ENCODE measurements at regions not wholly inside any gene's neighbourhood (a gene's known extent, or its start where the extent isn't known, plus 50 kb on each side); places are given as distances from the start of the nearest gene placed in this dataset.

GRCh38 chr3:31431321-31431720 is 101.4 kb upstream of the STT3B start:
- peaks cover 30% of the 10 kb centered on the region for H3K9me3 Mint-ChIP-seq
- no peaks in the 10 kb centered on the region for H3K27me3 Mint-ChIP-seq (ENCODE audit: low read depth)
- TF ChIP-seq, protein P1, sequence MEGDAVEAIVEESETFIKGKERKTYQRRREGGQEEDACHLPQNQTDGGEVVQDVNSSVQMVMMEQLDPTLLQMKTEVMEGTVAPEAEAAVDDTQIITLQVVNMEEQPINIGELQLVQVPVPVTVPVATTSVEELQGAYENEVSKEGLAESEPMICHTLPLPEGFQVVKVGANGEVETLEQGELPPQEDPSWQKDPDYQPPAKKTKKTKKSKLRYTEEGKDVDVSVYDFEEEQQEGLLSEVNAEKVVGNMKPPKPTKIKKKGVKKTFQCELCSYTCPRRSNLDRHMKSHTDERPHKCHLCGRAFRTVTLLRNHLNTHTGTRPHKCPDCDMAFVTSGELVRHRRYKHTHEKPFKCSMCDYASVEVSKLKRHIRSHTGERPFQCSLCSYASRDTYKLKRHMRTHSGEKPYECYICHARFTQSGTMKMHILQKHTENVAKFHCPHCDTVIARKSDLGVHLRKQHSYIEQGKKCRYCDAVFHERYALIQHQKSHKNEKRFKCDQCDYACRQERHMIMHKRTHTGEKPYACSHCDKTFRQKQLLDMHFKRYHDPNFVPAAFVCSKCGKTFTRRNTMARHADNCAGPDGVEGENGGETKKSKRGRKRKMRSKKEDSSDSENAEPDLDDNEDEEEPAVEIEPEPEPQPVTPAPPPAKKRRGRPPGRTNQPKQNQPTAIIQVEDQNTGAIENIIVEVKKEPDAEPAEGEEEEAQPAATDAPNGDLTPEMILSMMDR (IDR thresholded peaks at IDR 0.05; ENCODE audit: unreplicated experiment), result no peak
- no peak overlapping the region for H3K4me3 Mint-ChIP-seq
- DNase-seq (ENCODE audit: low spot score in 2 of 2, unreplicated experiment in 2 of 2), result no peak
- no peak overlapping the region for H3K27ac Mint-ChIP-seq
- peaks cover 5% of the 10 kb centered on the region for H3K36me3 Mint-ChIP-seq
- no peaks in the 10 kb centered on the region for H3K4me1 Mint-ChIP-seq

DNA sequence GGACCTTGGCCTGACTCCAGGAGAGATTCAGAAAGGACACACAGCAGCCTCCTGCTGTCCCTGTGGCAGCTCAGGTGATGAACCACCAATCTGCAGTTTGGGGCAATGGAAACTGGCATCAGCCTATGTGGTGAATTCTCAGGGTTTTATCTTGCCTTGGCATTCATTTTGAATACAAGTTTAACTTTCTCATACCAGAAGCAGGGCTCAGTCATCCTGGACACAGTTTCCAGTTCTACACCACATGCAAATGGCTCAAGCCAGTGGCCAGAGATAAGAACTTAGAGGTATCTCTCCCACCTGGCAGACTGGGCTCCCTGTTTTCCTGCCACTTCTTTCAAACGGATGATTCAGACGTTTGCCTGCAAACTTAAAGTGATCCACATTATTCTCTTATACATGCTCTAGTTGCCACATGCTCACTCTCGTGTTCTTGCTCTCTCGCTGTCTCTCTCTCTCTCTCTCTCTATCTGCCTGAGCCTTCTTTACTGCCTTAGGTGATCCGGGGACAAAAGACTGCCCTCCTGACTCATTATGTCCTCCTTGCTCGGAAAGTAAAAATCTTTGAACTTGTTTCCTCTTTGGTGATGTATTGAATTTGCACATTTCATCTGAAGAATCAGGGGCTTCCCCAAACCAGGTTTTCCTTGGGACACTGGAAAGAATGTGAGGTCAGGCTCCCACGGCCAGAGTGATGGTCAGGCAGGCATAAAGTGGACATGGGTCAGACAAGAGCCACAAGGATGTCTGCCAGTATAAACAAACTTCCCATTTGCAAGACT is 99.6 kb upstream of the STT3B start:
- DNase-seq (ENCODE audit: low spot score in 2 of 2, unreplicated experiment in 2 of 2), result no peak
- Mint-ChIP-seq H3K9me3 (peaks cover 36% of the 10 kb centered on the region), H3K27me3 (ENCODE audit: low read depth) (no peaks in the 10 kb centered on the region), H3K4me1 (no peaks in the 10 kb centered on the region), H3K36me3 (peaks cover 9% of the 10 kb centered on the region), H3K27ac (no peak overlapping the region), H3K4me3 (no peak overlapping the region)
- TF ChIP-seq, protein P1 (IDR thresholded peaks at IDR 0.05; ENCODE audit: unreplicated experiment), result no peak

DNA sequence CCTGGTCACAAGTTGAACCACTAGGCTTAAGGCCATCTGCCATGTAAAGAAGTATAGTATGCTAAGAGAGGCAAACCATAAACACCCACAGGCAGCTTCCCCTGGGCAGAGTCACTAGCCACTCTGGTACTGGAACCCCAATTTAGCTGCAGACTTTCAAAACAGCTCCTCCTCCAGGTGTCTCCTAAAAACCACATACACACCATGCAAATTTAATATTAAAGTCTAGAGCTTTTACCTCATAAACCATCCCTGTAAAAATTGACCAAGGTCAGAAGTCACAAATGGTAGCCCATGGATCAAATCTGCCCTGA is 99.1 kb upstream of the STT3B start:
- peaks cover 35% of the 10 kb centered on the region for H3K9me3 Mint-ChIP-seq
- H3K4me1 Mint-ChIP-seq, result no peaks in the 10 kb centered on the region
- H3K27me3 Mint-ChIP-seq (ENCODE audit: low read depth), result no peaks in the 10 kb centered on the region
- TF ChIP-seq, protein P1 (IDR thresholded peaks at IDR 0.05; ENCODE audit: unreplicated experiment), result no peak
- H3K36me3 Mint-ChIP-seq, result peaks cover 10% of the 10 kb centered on the region
- H3K4me3 Mint-ChIP-seq, result no peak overlapping the region
- no peak for DNase-seq (ENCODE audit: low spot score in 2 of 2, unreplicated experiment in 2 of 2)
- H3K27ac Mint-ChIP-seq, result no peak overlapping the region

GRCh38 chr3:31434819-31435218 is 97.9 kb upstream of the STT3B start:
- Mint-ChIP-seq H3K4me3 (no peak overlapping the region), H3K4me1 (peaks cover 7% of the 10 kb centered on the region), H3K27ac (no peak overlapping the region), H3K27me3 (ENCODE audit: low read depth) (no peaks in the 10 kb centered on the region), H3K36me3 (peaks cover 10% of the 10 kb centered on the region), H3K9me3 (peaks cover 27% of the 10 kb centered on the region)
- TF ChIP-seq, protein P1 (IDR thresholded peaks at IDR 0.05; ENCODE audit: unreplicated experiment), result no peak
- DNase-seq (ENCODE audit: low spot score in 2 of 2, unreplicated experiment in 2 of 2), result no peak

- H3K4me1 Mint-ChIP-seq, result peaks cover 19% of the 10 kb centered on the region
- no peak for DNase-seq (ENCODE audit: low spot score in 2 of 2, unreplicated experiment in 2 of 2)
- peaks cover 10% of the 10 kb centered on the region for H3K36me3 Mint-ChIP-seq
- no peak overlapping the region for H3K4me3 Mint-ChIP-seq
- TF ChIP-seq, protein P1 (IDR thresholded peaks at IDR 0.05; ENCODE audit: unreplicated experiment), result no peak
- peaks cover 20% of the 10 kb centered on the region for H3K9me3 Mint-ChIP-seq
- H3K27me3 Mint-ChIP-seq (ENCODE audit: low read depth), result no peaks in the 10 kb centered on the region
- H3K27ac Mint-ChIP-seq, result no peak overlapping the region
Measured at GRCh38 chr3:31436830-31437229, 95.9 kb upstream of the STT3B start.
